Lower leg skin (tissue), 3 donors: ENCODE measurements at regions not wholly inside any gene's neighbourhood (a gene's known extent, or its start where the extent isn't known, plus 50 kb on each side); places are given as distances from the start of the nearest gene placed in this dataset.

ENCODE experiments used
- CTCF ChIP-seq, 3 donors: fragments of 450-650 bp; IDR thresholded peaks; one replicate each; pipeline ENCODE4 v1.5.1; 2016; ENCODE audit warnings: antibody characterized with exemption in 3 of 3, mild to moderate bottlenecking in 3 of 3, moderate library complexity in 2 of 3
- POLR2A ChIP-seq, 2 donors: fragments of 450-650 bp; IDR thresholded peaks; one replicate each; pipeline ENCODE4 v1.6.1; 2016 to 2017; ENCODE audit warnings: antibody characterized with exemption in 2 of 2, mild to moderate bottlenecking in 1 of 2, moderate library complexity in 1 of 2

GRCh38 chr20:22371843-22372242 is 212.5 kb downstream of the FOXA2 start:
- TF ChIP-seq POLR2A (IDR thresholded peaks at IDR 0.05) (no peak), CTCF (IDR thresholded peaks at IDR 0.05) (no peak)
